GM12878 (cell line): ENCODE measurements at regions not wholly inside any gene's neighbourhood (a gene's known extent, or its start where the extent isn't known, plus 50 kb on each side); places are given as distances from the start of the nearest gene placed in this dataset.

Experiments
- ATAC-seq: fragments of 200-7000 bp; cut with Tn5 transposase; 3 replicates; pipeline ENCODE4 v1.9.1; 2020; ENCODE audit warnings: mild to moderate bottlenecking, moderate library complexity
- BruUV-seq: library from RNA; stranded (reverse); fragments of 400-500 nt; replicated peaks from 2 replicates; lab custom pipeline; 2021; lab: Mats Ljungman, UMichigan
- CTCF ChIA-PET: fragments of 300-600 bp; sonication (Branson Sonifier 250); formaldehyde crosslinking; extraction: SDS; loops from one replicate; lab custom pipeline; 2021; ENCODE audit warnings: inconsistent platforms; lab: Yijun Ruan, JAX
- POLR2A ChIA-PET: fragments of 350-600 bp; formaldehyde crosslinking; extraction: SDS; loops from one replicate; lab custom pipeline; 2021; ENCODE audit warnings: inconsistent platforms; lab: Charles Lee
- RAD21 ChIA-PET: fragments of 300-600 bp; sonication (Branson Sonifier 250); formaldehyde crosslinking; loops from one replicate; lab custom pipeline; 2023; ENCODE audit warnings: antibody characterized with exemption; ENCODE audit not compliant: unreplicated experiment; lab: Charles Lee
- SMC1A ChIA-PET: fragments of 300-600 bp; sonication (Branson Sonifier 250); formaldehyde crosslinking; loops from one replicate; lab custom pipeline; 2023; ENCODE audit not compliant: unreplicated experiment, uncharacterized antibody; lab: Charles Lee
- DNase-seq: peaks from one replicate; pipeline ENCODE4 v3.0.0-alpha.2; 2011; ENCODE audit warnings: low read depth, low spot score
- FAIRE-seq: peaks from 3 replicates; lab custom pipeline; 2011; peaks lifted over from hg19 to GRCh38; lab: Jason Lieb, UNC
- H2AFZ ChIP-seq: 2 replicates; pipeline ENCODE4 v1.6.0; 2011; ENCODE audit warnings: low read depth, low read length, control low read depth; ENCODE audit not compliant: control insufficient read depth
- H3K27ac ChIP-seq: 2 replicates; pipeline ENCODE4 v1.5.1; 2011; ENCODE audit warnings: control low read depth; ENCODE audit not compliant: control insufficient read depth, insufficient read depth
- H3K27me3 ChIP-seq, 2 experiments: replicated peaks in 1 of 2; 2 replicates each; pipeline versions ENCODE4 v1.6.0 to v1.6.1; 2011; ENCODE audit warnings: low read length in 1 of 2; ENCODE audit not compliant: control insufficient read depth in 2 of 2, insufficient read depth in 2 of 2
- H3K36me3 ChIP-seq, 2 experiments: 2 replicates each; pipeline ENCODE4 v1.5.1; 2011; ENCODE audit warnings: low read length in 1 of 2; ENCODE audit not compliant: control insufficient read depth in 2 of 2, insufficient read depth in 2 of 2
- H3K4me1 ChIP-seq: 2 replicates; pipeline ENCODE4 v1.6.1; 2011; ENCODE audit warnings: mild to moderate bottlenecking, low read length, moderate library complexity, mixed read lengths; ENCODE audit not compliant: control insufficient read depth, insufficient read depth
- H3K4me2 ChIP-seq: 2 replicates; pipeline ENCODE4 v1.6.0; 2011; ENCODE audit warnings: control low read depth; ENCODE audit not compliant: control insufficient read depth, insufficient read depth
- H3K4me3 ChIP-seq: fragments of 200-600 bp; sonication (generic); 2 replicates; pipeline ENCODE4 v1.5.1; 2016
- H3K79me2 ChIP-seq: 2 replicates; pipeline ENCODE4 v1.6.0; 2011; ENCODE audit warnings: low read length; ENCODE audit not compliant: control insufficient read depth, insufficient read depth
- H3K9ac ChIP-seq: 2 replicates; pipeline ENCODE4 v1.8.0; 2011; ENCODE audit warnings: low read length, control low read depth, mixed read lengths; ENCODE audit not compliant: control insufficient read depth, insufficient read depth
- H3K9me3 ChIP-seq: replicated peaks from 3 replicates; pipeline ENCODE4 v1.5.1; 2011; ENCODE audit warnings: mild to moderate bottlenecking, low read length; ENCODE audit not compliant: control insufficient read depth, insufficient read depth
- H4K20me1 ChIP-seq: 2 replicates; pipeline ENCODE4 v1.6.0; 2011; ENCODE audit not compliant: control insufficient read depth, insufficient read depth
- FOS ChIP-seq: IDR thresholded peaks from 3 replicates; pipeline ENCODE4 v1.6.1; 2011; ENCODE audit warnings: borderline replicate concordance; ENCODE audit not compliant: insufficient read length; ENCODE audit errors: extremely low read depth
- HDGF ChIP-seq: fragments of 450-650 bp; IDR thresholded peaks from 2 replicates; pipeline ENCODE4 v1.6.1; 2016; ENCODE audit warnings: antibody characterized with exemption
- MEF2B ChIP-seq: fragments of 450-650 bp; IDR thresholded peaks from 2 replicates; pipeline ENCODE4 v1.6.1; 2018; ENCODE audit warnings: mild to moderate bottlenecking, moderate library complexity; ENCODE audit not compliant: partially characterized antibody, poor library complexity, severe bottlenecking
- RBBP5 ChIP-seq: fragments of 200-600 bp; sonication (generic); conservative IDR thresholded peaks from 2 replicates; pipeline ENCODE4 v1.6.1; 2016
- WGBS: methylation state at CpG from one replicate; pipeline ENCODE4 v1.1.6; 2016; ENCODE audit warnings: low lambda C conversion rate; ENCODE audit not compliant: insufficient replicate concordance, insufficient coverage; ENCODE audit errors: missing lambda C conversion rate; 5-methylcytosine and 5-hydroxymethylcytosine counted together
- in situ Hi-C: fragments of 300-500 bp; cut with MboI; formaldehyde crosslinking; loops from 9 replicates; pipeline ENCODE4 v1.14.3; 2018; ENCODE audit warnings: mixed read lengths
- intact Hi-C: fragments of 100-400 bp; cut with micrococcal nuclease; formaldehyde crosslinking; loops from one replicate; pipeline ENCODE4 v1.14.2; 2022; ENCODE audit not compliant: unreplicated experiment
- TF ChIP-seq, protein P1 (sequence below): fragments of 450-650 bp; IDR thresholded peaks from 2 replicates; pipeline ENCODE4 v1.6.1; 2018; ENCODE audit warnings: mild to moderate bottlenecking, low read depth, moderate library complexity; ENCODE audit not compliant: partially characterized antibody
- TF ChIP-seq, protein P2 (sequence below): fragments of 450-650 bp; IDR thresholded peaks from 2 replicates; pipeline ENCODE4 v1.6.1; 2017; ENCODE audit warnings: mild to moderate bottlenecking, moderate library complexity
- TF ChIP-seq, protein P3 (sequence below): fragments of 450-650 bp; IDR thresholded peaks from 2 replicates; pipeline ENCODE4 v1.6.1; 2017; ENCODE audit warnings: antibody characterized with exemption, mild to moderate bottlenecking, moderate library complexity

DNA sequence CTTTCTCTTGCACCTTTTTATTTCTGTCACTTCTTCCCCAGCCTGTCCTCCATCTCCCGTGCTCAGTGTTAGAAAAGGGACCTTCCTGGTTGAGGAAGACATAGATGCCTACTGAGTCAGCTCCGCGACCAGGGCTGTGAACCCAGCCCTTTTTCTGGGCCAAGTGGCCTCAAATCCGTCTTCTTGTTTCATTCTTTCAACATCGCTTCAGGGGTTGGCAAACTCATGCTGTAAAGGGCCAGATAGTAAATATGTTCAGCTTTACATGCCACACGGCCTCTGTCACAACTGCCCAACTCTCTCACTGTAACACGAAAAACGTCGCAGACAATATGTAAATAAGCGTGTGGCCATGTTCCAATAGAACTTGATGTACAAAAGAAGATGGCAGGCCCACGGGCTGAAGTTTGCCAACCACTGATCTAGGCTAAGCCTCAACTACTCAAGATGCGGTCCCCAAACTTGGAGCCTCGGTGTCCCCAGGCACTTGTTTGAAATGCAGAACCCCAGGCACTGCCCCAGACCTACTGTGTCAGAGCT is 338.4 kb downstream of the MN1 start:
- Histone ChIP-seq H3K4me3 (no peak overlapping the region), H2AFZ (no peak overlapping the region), H3K4me2 (no peak overlapping the region), H3K4me1 (no peaks in the 10 kb centered on the region), H3K27me3 (no peaks in the 10 kb centered on the region), H3K9me3 (no peaks in the 10 kb centered on the region), H3K36me3 (no peaks in the 10 kb centered on the region), H3K79me2 (no peaks in the 10 kb centered on the region), H3K27ac (no peak overlapping the region), H3K9ac (no peak overlapping the region), H4K20me1 (no peaks in the 10 kb centered on the region)
- ATAC-seq = no peak
- CTCF ChIA-PET = interaction anchor here (0.6 kb wide), 1 partner anchor 276 kb away, joined by 3 read pairs; no protein-coding TSS in a partner anchor
- in situ Hi-C loops = no loop called here
- SMC1A ChIA-PET = no interaction called here
- 24% methylated on average over 13 of the region's 13 CpGs for WGBS
- TF ChIP-seq, protein P1, sequence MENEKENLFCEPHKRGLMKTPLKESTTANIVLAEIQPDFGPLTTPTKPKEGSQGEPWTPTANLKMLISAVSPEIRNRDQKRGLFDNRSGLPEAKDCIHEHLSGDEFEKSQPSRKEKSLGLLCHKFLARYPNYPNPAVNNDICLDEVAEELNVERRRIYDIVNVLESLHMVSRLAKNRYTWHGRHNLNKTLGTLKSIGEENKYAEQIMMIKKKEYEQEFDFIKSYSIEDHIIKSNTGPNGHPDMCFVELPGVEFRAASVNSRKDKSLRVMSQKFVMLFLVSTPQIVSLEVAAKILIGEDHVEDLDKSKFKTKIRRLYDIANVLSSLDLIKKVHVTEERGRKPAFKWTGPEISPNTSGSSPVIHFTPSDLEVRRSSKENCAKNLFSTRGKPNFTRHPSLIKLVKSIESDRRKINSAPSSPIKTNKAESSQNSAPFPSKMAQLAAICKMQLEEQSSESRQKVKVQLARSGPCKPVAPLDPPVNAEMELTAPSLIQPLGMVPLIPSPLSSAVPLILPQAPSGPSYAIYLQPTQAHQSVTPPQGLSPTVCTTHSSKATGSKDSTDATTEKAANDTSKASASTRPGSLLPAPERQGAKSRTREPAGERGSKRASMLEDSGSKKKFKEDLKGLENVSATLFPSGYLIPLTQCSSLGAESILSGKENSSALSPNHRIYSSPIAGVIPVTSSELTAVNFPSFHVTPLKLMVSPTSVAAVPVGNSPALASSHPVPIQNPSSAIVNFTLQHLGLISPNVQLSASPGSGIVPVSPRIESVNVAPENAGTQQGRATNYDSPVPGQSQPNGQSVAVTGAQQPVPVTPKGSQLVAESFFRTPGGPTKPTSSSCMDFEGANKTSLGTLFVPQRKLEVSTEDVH = no peak
- no peak for TF ChIP-seq HDGF
- no peak for DNase-seq
- FAIRE-seq = no peak
- no TSS peak for BruUV-seq
- RAD21 ChIA-PET = no interaction called here
- intact Hi-C loops = no loop called here
- POLR2A ChIA-PET = no interaction called here

DNA sequence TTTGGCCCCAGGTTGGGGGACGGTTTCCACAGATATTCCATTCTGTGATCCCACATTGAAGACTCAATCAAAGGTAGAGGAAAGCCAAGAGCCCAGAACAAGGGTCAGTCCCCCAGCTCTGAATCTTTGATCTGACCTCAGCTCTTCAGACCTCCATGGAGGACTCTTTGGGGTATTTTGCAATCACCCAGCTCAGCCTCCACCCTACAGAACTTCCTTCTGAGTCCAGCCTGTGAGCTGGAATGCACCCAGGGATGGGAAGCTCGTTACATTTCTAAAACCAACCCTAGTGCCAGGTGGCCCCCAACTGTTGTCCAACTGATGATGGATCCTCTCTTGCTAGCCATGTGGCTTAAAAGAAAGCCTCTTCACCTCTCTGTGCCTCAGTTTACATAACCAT is 335.3 kb downstream of the MN1 start:
- DNase-seq (no peak), FAIRE-seq (no peak), ATAC-seq (no peak)
- Histone ChIP-seq H3K27ac (no peak overlapping the region), H3K4me2 (no peak overlapping the region), H4K20me1 (no peaks in the 10 kb centered on the region), H3K79me2 (no peaks in the 10 kb centered on the region), H3K9me3 (no peaks in the 10 kb centered on the region; the same call in 2 of the 3 replicates), H3K9ac (no peak overlapping the region), H3K4me1 (no peaks in the 10 kb centered on the region), H2AFZ (no peak overlapping the region), H3K27me3 (no peaks in the 10 kb centered on the region), H3K4me3 (no peak overlapping the region), H3K36me3 (no peaks in the 10 kb centered on the region)
- BruUV-seq = no TSS peak
- TF ChIP-seq RBBP5 = no peak
- TF ChIP-seq FOS = no peak
- TF ChIP-seq, protein P2, sequence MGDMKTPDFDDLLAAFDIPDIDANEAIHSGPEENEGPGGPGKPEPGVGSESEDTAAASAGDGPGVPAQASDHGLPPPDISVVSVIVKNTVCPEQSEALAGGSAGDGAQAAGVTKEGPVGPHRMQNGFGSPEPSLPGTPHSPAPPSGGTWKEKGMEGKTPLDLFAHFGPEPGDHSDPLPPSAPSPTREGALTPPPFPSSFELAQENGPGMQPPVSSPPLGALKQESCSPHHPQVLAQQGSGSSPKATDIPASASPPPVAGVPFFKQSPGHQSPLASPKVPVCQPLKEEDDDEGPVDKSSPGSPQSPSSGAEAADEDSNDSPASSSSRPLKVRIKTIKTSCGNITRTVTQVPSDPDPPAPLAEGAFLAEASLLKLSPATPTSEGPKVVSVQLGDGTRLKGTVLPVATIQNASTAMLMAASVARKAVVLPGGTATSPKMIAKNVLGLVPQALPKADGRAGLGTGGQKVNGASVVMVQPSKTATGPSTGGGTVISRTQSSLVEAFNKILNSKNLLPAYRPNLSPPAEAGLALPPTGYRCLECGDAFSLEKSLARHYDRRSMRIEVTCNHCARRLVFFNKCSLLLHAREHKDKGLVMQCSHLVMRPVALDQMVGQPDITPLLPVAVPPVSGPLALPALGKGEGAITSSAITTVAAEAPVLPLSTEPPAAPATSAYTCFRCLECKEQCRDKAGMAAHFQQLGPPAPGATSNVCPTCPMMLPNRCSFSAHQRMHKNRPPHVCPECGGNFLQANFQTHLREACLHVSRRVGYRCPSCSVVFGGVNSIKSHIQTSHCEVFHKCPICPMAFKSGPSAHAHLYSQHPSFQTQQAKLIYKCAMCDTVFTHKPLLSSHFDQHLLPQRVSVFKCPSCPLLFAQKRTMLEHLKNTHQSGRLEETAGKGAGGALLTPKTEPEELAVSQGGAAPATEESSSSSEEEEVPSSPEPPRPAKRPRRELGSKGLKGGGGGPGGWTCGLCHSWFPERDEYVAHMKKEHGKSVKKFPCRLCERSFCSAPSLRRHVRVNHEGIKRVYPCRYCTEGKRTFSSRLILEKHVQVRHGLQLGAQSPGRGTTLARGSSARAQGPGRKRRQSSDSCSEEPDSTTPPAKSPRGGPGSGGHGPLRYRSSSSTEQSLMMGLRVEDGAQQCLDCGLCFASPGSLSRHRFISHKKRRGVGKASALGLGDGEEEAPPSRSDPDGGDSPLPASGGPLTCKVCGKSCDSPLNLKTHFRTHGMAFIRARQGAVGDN = no peak
- TF ChIP-seq, protein P3, sequence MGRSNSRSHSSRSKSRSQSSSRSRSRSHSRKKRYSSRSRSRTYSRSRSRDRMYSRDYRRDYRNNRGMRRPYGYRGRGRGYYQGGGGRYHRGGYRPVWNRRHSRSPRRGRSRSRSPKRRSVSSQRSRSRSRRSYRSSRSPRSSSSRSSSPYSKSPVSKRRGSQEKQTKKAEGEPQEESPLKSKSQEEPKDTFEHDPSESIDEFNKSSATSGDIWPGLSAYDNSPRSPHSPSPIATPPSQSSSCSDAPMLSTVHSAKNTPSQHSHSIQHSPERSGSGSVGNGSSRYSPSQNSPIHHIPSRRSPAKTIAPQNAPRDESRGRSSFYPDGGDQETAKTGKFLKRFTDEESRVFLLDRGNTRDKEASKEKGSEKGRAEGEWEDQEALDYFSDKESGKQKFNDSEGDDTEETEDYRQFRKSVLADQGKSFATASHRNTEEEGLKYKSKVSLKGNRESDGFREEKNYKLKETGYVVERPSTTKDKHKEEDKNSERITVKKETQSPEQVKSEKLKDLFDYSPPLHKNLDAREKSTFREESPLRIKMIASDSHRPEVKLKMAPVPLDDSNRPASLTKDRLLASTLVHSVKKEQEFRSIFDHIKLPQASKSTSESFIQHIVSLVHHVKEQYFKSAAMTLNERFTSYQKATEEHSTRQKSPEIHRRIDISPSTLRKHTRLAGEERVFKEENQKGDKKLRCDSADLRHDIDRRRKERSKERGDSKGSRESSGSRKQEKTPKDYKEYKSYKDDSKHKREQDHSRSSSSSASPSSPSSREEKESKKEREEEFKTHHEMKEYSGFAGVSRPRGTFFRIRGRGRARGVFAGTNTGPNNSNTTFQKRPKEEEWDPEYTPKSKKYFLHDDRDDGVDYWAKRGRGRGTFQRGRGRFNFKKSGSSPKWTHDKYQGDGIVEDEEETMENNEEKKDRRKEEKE = no peak
- no peak for TF ChIP-seq MEF2B
- ChIA-PET RAD21 (no interaction called here), CTCF (no interaction called here), SMC1A (no interaction called here), POLR2A (no interaction called here)
- intact Hi-C loops (no loop called here), in situ Hi-C loops (no loop called here)
- WGBS = 5% methylated on average over 2 of the region's 2 CpGs
